ENCODE measurements at regions not wholly inside any gene's neighbourhood (a gene's known extent, or its start where the extent isn't known, plus 50 kb on each side); places are given as distances from the start of the nearest gene placed in this dataset.

- H3K4me3 ChIP-seq (ENCODE audit: low read length): no peak overlapping the region
- DNase-seq (ENCODE audit: low read depth): peak; percentile 74
- TF ChIP-seq CTCF (IDR thresholded peaks at IDR 0.05; ENCODE audit: insufficient read depth, low read depth, low read length, missing control alignments): no peak
Measured at GRCh38 chr16:51540259-51540658, 389.2 kb upstream of the SALL1 start.

GRCh38 chr16:51538707-51539498, 387.8 kb upstream of the SALL1 start:
- DNase-seq (ENCODE audit: low read depth): peak; percentile 91
- H3K4me3 ChIP-seq (ENCODE audit: low read length): no peak overlapping the region
- TF ChIP-seq CTCF (IDR thresholded peaks at IDR 0.05; ENCODE audit: insufficient read depth, low read depth, low read length, missing control alignments): no peak

DNA sequence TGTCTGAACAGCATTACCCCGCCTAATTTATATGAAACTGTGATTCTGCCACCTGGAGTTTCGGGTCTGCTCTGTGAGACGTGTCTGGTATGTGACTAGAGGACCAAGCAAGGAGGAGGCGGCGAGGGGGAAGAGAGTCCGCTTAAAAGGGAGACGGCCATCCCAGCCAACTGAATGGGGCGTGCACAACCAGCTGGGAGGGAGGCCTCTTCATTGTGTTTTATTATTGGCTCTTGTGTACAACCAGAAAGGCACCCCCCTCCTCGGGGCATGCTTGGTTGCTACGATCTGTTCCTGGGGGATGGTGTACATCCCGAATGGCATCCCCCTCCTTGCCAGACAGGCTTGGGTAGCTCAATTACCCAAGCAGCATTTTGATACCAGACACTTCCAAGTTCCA, 384.5 kb upstream of the SALL1 start:
- no peak overlapping the region for H3K4me3 ChIP-seq (ENCODE audit: low read length)
- TF ChIP-seq CTCF (IDR thresholded peaks at IDR 0.05; ENCODE audit: insufficient read depth, low read depth, low read length, missing control alignments): no peak
- DNase-seq (ENCODE audit: low read depth): no peak

DNA sequence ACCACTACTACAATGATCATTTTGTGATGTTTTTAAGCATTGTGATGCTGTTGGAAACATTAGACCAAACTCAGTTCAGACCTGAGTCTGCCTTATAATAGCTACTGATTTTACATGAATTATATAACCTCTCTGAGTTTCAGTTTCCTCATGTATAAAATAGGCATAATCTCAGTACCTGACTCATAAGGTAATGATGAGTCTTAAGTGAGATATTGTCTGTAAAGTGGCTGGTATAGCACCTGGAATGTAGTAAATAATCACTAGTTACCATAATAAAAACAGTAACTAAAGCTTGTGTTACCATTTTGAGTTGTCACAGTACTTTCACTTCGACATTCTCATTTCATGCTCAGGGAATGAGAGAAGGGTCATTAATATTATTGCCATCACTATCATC, 381.5 kb upstream of the SALL1 start:
- no peak for TF ChIP-seq CTCF (IDR thresholded peaks at IDR 0.05; ENCODE audit: insufficient read depth, low read depth, low read length, missing control alignments)
- no peak overlapping the region for H3K4me3 ChIP-seq (ENCODE audit: low read length)
- DNase-seq (ENCODE audit: low read depth): peak; percentile 62

GRCh38 chr16:51531271-51531670, 380.2 kb upstream of the SALL1 start:
- no peak for TF ChIP-seq CTCF (IDR thresholded peaks at IDR 0.05; ENCODE audit: insufficient read depth, low read depth, low read length, missing control alignments)
- H3K4me3 ChIP-seq (ENCODE audit: low read length): no peak overlapping the region
- DNase-seq (ENCODE audit: low read depth): no peak

DNA sequence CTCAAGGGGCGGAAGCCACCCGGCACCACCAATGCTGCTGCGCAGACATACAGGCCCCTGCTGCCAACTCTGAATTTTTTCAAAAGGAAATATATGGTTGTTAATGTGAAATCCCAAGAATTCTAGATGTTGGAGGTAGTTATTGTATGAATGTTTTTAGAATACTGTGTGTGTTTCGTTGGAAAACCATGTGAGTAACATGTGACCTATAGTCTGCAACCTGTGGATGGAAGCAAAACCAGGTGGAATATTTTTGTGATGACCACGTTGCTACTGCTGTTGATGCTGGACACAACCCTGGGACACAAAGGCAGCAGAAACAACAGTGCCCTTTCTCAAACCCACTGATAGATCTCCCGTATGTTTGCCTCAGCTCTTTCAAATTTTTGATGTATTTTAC, 376.3 kb upstream of the SALL1 start:
- TF ChIP-seq CTCF (IDR thresholded peaks at IDR 0.05; ENCODE audit: insufficient read depth, low read depth, low read length, missing control alignments): no peak
- DNase-seq (ENCODE audit: low read depth): no peak

DNA sequence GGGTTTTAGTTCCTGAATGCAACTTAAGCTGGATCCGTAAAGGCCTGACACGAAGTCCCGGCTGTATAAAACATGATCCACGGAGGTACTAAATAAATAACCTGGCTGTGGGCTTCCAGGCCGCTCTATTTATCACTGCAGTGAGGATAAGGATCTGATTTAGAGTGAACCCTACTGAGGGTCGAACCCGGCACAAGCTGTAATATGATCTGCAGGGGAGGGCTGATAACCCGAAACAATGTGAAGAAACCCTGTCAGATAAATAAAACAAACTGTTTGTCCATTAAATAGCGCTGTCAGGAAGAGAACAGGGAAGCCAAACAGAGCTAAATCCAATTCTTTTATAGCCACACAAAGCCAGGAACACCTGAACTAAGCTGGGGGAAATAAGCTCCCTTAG, 375.6 kb upstream of the SALL1 start:
- no peak overlapping the region for H3K4me3 ChIP-seq (ENCODE audit: low read length)
- DNase-seq (ENCODE audit: low read depth): no peak
- no peak for TF ChIP-seq CTCF (IDR thresholded peaks at IDR 0.05; ENCODE audit: insufficient read depth, low read depth, low read length, missing control alignments)

More for the DNA sequence above, 376.3 kb upstream of the SALL1 start:
- H3K4me3 ChIP-seq (ENCODE audit: low read length): no peak overlapping the region

Measured in epithelial cell of esophagus (primary cell).